Left renal cortex interstitium (tissue), 4 donors: ENCODE measurements at regions not wholly inside any gene's neighbourhood (a gene's known extent, or its start where the extent isn't known, plus 50 kb on each side); places are given as distances from the start of the nearest gene placed in this dataset.

Source experiments
- DNase-seq, 4 donors: peaks; one replicate each; pipeline ENCODE4 v3.0.0-alpha.2; 2013; ENCODE audit warnings: low read depth in 4 of 4, low spot score in 2 of 4, missing footprints in 1 of 4

DNA sequence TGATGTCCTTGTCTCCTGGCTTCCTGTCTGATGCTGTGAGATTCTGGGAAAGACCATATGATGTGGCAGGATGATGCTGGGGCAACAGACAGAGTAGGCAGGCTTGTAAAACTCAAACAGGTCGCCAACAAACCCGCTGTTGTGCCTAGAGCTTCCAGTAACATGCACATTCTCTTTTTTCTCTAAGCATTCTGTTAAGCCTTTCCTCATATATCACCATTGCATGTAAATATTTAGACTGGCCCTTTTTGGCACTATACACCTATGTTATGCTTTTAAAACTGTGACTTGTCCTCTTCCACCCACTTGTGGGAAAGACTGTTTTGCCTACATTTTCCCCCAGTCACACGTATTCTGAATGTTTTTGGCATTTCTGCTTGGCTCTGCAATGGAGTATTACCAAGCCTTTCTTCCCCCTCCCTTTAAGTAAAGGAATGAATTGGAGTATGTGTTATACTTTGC lies 250.4 kb upstream of the TANK start:
- no peak for DNase-seq

DNA sequence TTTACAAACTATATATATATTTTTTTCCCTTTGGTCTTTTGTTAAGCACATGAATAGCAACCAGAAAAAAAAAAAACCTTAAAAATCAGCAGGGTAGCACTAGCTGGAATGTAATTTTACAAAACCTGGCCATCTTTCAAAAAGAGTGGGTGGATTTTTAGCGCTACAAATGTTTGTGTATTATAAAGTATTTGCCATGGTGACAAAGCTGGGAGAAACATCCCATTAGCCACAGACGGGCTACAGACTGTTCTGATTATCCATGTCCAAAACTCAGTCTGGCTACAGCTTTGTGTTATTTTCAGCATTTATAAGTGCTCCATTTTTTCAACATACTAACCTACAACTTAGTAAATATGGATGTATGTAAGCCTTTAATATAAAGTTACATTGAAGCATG lies 249.5 kb upstream of the TANK start:
- no peak for DNase-seq

DNA sequence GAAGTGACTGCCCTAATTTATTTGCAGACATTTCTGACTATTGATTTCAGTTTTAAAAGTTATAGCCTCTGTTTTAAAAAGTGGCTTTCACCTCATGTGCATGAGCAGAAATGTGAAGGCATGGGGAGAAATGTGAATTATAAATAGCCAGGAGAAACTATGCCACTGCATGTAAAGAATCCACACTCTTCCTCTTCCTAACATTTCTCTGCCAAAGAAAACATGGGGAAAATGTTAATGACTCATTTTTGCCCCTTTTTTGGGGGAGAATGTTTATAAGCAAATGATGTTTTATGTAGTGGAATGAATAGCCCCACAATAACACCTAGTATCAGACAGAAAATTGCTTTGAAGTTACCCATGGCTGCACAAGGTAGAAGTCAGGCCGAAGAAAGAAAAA lies 249.0 kb upstream of the TANK start:
- no peak for DNase-seq

GRCh38 chr2:160912276-160912675 lies 248.0 kb upstream of the TANK start:
- DNase-seq: no peak

GRCh38 chr2:160913323-160913722 lies 246.9 kb upstream of the TANK start:
- DNase-seq: no peak

GRCh38 chr2:160914217-160914616 lies 246.0 kb upstream of the TANK start:
- DNase-seq: no peak

DNA sequence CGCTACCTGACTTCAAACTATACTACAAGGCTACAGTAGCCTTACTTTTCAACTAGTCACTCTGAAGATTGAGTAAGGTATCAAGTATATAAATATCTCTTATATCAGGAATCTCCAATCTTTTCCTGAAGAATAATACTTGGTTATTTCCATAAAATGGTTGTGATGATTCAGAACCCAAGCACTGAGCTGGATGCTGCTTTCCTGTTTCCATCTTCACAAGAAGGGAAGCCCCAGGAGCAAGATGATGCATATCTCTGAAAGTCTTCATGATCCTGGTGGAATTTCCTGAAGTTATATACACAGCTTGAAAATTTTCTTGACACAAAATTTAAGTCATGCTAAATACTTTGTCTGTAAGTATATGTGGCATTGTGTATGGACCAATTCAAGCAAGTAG lies 243.9 kb upstream of the TANK start:
- no peak for DNase-seq

- DNase-seq: no peak
These were observed 242.4 kb upstream of the TANK start for GRCh38 chr2:160917850-160918249.

DNA sequence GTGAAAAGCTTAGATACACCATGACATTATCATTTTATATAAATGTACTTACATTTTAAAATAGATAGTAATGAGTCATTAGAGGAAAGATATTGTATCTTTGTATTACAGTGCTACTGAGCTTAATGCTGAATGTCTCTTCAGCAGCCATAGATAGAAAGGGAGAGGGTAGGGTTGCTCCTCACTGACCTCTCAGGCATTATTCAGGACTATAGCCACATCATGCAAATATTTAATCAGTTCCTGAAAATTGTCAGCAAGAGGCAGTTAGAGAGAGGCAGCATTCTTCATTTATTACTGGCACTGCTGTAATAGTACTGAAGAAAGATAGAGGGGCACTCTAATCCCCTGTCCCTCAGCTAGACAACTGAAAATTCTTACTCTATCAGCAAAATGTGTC lies 242.0 kb upstream of the TANK start:
- no peak for DNase-seq

DNA sequence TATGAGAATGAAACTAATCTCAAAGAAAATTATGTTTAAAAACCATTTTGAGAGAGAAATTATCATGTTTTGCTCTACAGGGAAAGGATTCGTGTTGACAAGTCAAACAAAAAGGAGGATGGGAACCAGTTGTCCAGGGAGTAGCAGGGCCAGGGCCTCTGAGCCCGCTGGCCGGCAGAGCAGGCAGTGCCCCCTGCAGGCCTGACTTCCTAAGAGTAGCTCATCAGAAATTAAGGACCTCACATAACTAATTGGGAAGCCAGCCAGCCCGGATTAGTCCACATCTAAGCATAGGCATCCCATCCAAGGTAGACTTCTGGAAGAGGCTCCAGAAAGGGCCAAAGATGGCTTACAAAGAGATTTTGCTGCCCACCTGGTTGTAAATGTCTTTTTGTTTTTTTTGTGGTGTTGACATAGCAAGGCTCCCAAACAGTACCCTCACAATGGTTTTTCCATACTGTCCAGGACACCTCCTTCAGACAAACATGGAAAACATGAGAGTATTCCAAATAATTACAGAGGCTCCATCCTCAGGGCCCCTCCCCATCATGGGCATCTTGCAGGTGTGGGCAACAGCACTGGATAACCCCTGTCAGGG lies 241.2 kb upstream of the TANK start:
- DNase-seq: no peak

GRCh38 chr2:160920061-160920460 lies 240.2 kb upstream of the TANK start:
- no peak for DNase-seq

DNA sequence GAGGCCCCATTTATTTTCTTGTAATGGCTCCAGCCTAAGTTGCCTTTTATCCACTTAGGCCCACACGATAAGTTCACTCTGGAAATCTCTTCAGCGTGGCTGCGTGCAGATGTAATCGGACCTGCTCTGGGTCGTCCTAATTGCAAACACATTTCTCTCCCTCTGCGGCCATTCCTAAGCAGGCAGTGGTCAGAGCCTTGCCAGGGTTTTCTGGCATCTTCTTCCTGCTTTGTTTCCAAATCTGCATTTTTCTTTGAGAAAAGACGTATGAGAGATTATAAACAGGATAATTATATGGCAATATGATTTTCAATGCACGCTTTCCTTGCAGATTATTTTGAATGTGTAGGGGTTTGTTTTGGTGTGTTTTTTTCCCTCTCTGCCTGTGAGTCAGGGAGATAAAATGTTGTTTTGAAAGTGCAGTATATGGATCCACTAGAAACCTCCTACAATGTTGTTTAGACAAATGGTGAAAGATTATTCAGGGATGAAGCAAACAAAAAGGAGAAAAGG lies 239.4 kb upstream of the TANK start:
- DNase-seq: no peak

- no peak for DNase-seq
These were observed 238.8 kb upstream of the TANK start for GRCh38 chr2:160921386-160921964.

DNA sequence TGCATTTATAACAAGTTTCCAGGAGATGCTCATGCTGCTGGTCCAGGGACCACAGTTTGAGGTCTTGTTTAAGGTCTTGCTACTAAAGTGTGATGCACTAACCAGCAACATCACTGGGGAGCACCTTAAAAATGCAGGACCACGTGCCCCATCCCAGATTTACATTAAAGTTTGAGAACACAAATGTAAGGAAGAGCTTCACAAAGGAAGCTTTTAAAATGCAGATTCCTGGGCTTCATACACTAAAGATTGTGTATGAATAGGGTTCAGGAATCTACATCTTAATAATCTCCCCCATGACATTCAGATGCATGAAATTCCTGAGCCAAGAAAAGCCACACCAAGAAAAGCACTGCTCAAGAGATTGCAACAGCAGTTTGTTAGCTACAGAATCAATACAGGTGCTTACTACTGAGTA lies 235.3 kb upstream of the TANK start:
- no peak for DNase-seq

GRCh38 chr2:160925956-160926355 lies 234.3 kb upstream of the TANK start:
- no peak for DNase-seq

- DNase-seq: no peak
These were observed 232.9 kb upstream of the TANK start for GRCh38 chr2:160927324-160927723.

GRCh38 chr2:160928854-160929301 lies 231.3 kb upstream of the TANK start:
- DNase-seq: no peak

- DNase-seq: no peak
These were observed 228.7 kb upstream of the TANK start for GRCh38 chr2:160931531-160931930.

DNA sequence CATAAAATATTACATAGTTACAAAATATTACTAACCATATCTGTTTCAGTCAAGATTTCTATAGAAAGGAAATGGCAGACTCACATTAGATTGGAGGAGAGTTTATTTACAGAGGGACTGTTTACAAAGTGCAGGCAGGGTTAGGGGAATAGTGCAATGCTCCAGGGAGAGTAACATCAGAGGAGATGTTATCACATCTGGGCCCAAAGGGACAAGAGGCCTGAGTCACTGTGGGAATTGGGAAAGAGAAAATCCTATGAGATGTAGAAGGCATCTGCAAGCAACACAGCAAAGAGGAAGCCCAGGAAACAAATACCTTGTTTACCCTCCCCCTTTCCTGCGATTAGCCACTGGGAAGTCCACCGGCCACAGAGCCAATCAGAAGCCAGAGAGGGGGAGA lies 227.3 kb upstream of the TANK start:
- DNase-seq: no peak

- no peak for DNase-seq
These were observed 226.0 kb upstream of the TANK start for GRCh38 chr2:160934263-160934662.

- no peak for DNase-seq
These were observed 225.2 kb upstream of the TANK start for GRCh38 chr2:160934991-160935390.

DNA sequence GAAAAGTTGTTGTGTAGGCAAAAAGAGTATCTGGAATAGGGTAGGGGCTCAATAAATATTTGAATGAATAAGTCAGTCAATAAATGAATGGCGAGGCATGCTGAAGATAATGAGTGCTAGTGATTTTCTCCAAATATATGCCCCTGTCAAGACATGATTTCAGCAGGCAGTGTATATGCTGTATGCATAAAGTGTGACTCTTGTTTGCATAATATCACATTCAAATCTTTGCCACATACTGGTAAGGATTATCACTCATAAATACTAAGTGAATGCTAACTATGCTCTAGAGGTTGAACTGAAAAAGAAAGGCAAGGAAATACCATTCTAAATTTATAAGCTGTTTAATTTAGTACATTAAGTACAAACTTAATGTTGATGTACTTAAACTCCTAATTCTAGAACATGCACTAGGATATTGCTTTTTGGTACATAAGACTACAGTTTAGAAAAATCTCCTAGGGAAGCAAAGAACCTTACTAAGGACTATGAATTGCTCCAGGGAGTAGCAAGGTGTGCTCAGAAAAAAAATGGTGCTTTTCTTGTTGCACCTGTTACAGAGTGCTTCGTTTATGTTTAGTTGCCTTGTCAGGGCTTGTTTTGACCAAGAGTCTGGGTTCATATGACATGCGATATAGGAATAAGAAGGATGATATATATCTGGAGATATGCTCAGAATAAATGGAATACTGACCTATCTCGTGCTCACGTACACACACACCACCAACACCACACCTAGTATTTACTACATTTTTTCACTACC lies 224.0 kb upstream of the TANK start:
- DNase-seq: no peak
